SJCRH30 (cell line): ENCODE measurements at regions not wholly inside any gene's neighbourhood (a gene's known extent, or its start where the extent isn't known, plus 50 kb on each side); places are given as distances from the start of the nearest gene placed in this dataset.

Source experiments
- DNase-seq, 2 experiments: peaks; one replicate each; pipeline ENCODE4 v3.0.0-alpha.2; 2015 to 2020
- H3K27ac ChIP-seq: fragments of 250-450 bp; sonication (Bioruptor Pico); 2 replicates; pipeline ENCODE4 v1.5.1; 2020; ENCODE audit warnings: mild to moderate bottlenecking, moderate library complexity
- H3K27me3 ChIP-seq: fragments of 250-450 bp; sonication (Bioruptor Pico); 2 replicates; pipeline ENCODE4 v1.5.1; 2020; ENCODE audit warnings: mild to moderate bottlenecking, moderate library complexity
- H3K36me3 ChIP-seq: fragments of 250-450 bp; sonication (Bioruptor Pico); 2 replicates; pipeline ENCODE4 v1.5.1; 2020; ENCODE audit warnings: mild to moderate bottlenecking, moderate library complexity
- H3K4me1 ChIP-seq: fragments of 250-450 bp; sonication (Bioruptor Pico); 2 replicates; pipeline ENCODE4 v1.5.1; 2020; ENCODE audit warnings: mild to moderate bottlenecking, moderate library complexity
- H3K4me3 ChIP-seq: fragments of 250-450 bp; sonication (Bioruptor Pico); 2 replicates; pipeline ENCODE4 v1.5.1; 2020; ENCODE audit warnings: mild to moderate bottlenecking, moderate library complexity
- H3K9me3 ChIP-seq: fragments of 250-450 bp; sonication (Bioruptor Pico); replicated peaks from 2 replicates; pipeline ENCODE4 v1.5.1; 2020; ENCODE audit warnings: mild to moderate bottlenecking, moderate library complexity

GRCh38 chr18:56086176-56086575 lies 498.2 kb upstream of the TCF4 start:
- Histone ChIP-seq H3K4me1 (no peaks in the 10 kb centered on the region), H3K27ac (no peak overlapping the region), H3K27me3 (no peaks in the 10 kb centered on the region), H3K4me3 (no peak overlapping the region), H3K9me3 (no peaks in the 10 kb centered on the region), H3K36me3 (no peaks in the 10 kb centered on the region)
- no peak for DNase-seq

GRCh38 chr18:56085551-56085950 lies 497.6 kb upstream of the TCF4 start:
- no peaks in the 10 kb centered on the region for H3K4me1 ChIP-seq
- no peak overlapping the region for H3K4me3 ChIP-seq
- DNase-seq = no peak
- no peaks in the 10 kb centered on the region for H3K36me3 ChIP-seq
- no peaks in the 10 kb centered on the region for H3K9me3 ChIP-seq
- no peak overlapping the region for H3K27ac ChIP-seq
- no peaks in the 10 kb centered on the region for H3K27me3 ChIP-seq

- Histone ChIP-seq H3K36me3 (no peaks in the 10 kb centered on the region), H3K4me3 (no peak overlapping the region), H3K9me3 (no peaks in the 10 kb centered on the region), H3K27me3 (no peaks in the 10 kb centered on the region), H3K27ac (no peak overlapping the region), H3K4me1 (no peaks in the 10 kb centered on the region)
- DNase-seq = no peak
Observed at GRCh38 chr18:56083523-56084287, 495.7 kb upstream of the TCF4 start.

- Histone ChIP-seq H3K9me3 (no peaks in the 10 kb centered on the region), H3K36me3 (no peaks in the 10 kb centered on the region), H3K27ac (no peak overlapping the region), H3K4me1 (no peaks in the 10 kb centered on the region), H3K27me3 (no peaks in the 10 kb centered on the region), H3K4me3 (no peak overlapping the region)
- peak; percentile 35 to 62 for DNase-seq
Observed at GRCh38 chr18:56083097-56083521, 495.1 kb upstream of the TCF4 start.

- Histone ChIP-seq H3K27ac (no peak overlapping the region), H3K4me3 (no peak overlapping the region), H3K9me3 (no peaks in the 10 kb centered on the region), H3K36me3 (no peaks in the 10 kb centered on the region), H3K4me1 (no peaks in the 10 kb centered on the region), H3K27me3 (no peaks in the 10 kb centered on the region)
- DNase-seq = no peak
Observed at GRCh38 chr18:56076723-56077122, 488.7 kb upstream of the TCF4 start.

- DNase-seq = no peak
- Histone ChIP-seq H3K27ac (no peak overlapping the region), H3K36me3 (no peaks in the 10 kb centered on the region)
Observed at GRCh38 chr18:56068701-56069100, 480.7 kb upstream of the TCF4 start.

GRCh38 chr18:56067969-56068671 lies 480.1 kb upstream of the TCF4 start:
- Histone ChIP-seq H3K4me1 (no peaks in the 10 kb centered on the region), H3K4me3 (no peak overlapping the region), H3K27ac (no peak overlapping the region), H3K36me3 (no peaks in the 10 kb centered on the region), H3K27me3 (no peaks in the 10 kb centered on the region), H3K9me3 (no peaks in the 10 kb centered on the region)
- DNase-seq = peak; percentile 4 to 24

More at GRCh38 chr18:56068701-56069100, 480.7 kb upstream of the TCF4 start:
- H3K27me3 ChIP-seq = no peaks in the 10 kb centered on the region
- no peaks in the 10 kb centered on the region for H3K4me1 ChIP-seq
- no peak overlapping the region for H3K4me3 ChIP-seq
- no peaks in the 10 kb centered on the region for H3K9me3 ChIP-seq

- Histone ChIP-seq H3K9me3 (no peaks in the 10 kb centered on the region), H3K36me3 (no peaks in the 10 kb centered on the region), H3K4me1 (no peaks in the 10 kb centered on the region), H3K4me3 (no peak overlapping the region), H3K27me3 (no peaks in the 10 kb centered on the region), H3K27ac (no peak overlapping the region)
- no peak for DNase-seq
Observed at GRCh38 chr18:56067214-56067894, 479.4 kb upstream of the TCF4 start.

GRCh38 chr18:56066524-56067213 lies 478.7 kb upstream of the TCF4 start:
- Histone ChIP-seq H3K36me3 (no peaks in the 10 kb centered on the region), H3K4me3 (no peak overlapping the region), H3K9me3 (no peaks in the 10 kb centered on the region), H3K27me3 (no peaks in the 10 kb centered on the region), H3K4me1 (no peaks in the 10 kb centered on the region), H3K27ac (no peak overlapping the region)
- DNase-seq = no peak

- Histone ChIP-seq H3K36me3 (no peaks in the 10 kb centered on the region), H3K4me3 (no peak overlapping the region), H3K27me3 (no peaks in the 10 kb centered on the region), H3K4me1 (no peaks in the 10 kb centered on the region), H3K27ac (no peak overlapping the region), H3K9me3 (no peaks in the 10 kb centered on the region)
- DNase-seq = no peak
Observed at GRCh38 chr18:56065086-56065485, 477.1 kb upstream of the TCF4 start.

GRCh38 chr18:56062931-56063330 lies 474.9 kb upstream of the TCF4 start:
- no peak for DNase-seq
- Histone ChIP-seq H3K27ac (no peak overlapping the region), H3K9me3 (no peaks in the 10 kb centered on the region), H3K4me1 (no peaks in the 10 kb centered on the region), H3K4me3 (no peak overlapping the region), H3K27me3 (no peaks in the 10 kb centered on the region), H3K36me3 (no peaks in the 10 kb centered on the region)

- Histone ChIP-seq H3K4me3 (no peak overlapping the region), H3K4me1 (no peaks in the 10 kb centered on the region), H3K27me3 (no peaks in the 10 kb centered on the region), H3K9me3 (no peaks in the 10 kb centered on the region), H3K27ac (no peak overlapping the region), H3K36me3 (no peaks in the 10 kb centered on the region)
- no peak for DNase-seq
Observed at GRCh38 chr18:56060967-56061541, 473.1 kb upstream of the TCF4 start.

GRCh38 chr18:56052202-56052601 lies 464.2 kb upstream of the TCF4 start:
- DNase-seq = no peak
- Histone ChIP-seq H3K27ac (no peak overlapping the region), H3K27me3 (no peaks in the 10 kb centered on the region), H3K36me3 (no peaks in the 10 kb centered on the region), H3K9me3 (no peaks in the 10 kb centered on the region), H3K4me1 (no peaks in the 10 kb centered on the region), H3K4me3 (no peak overlapping the region)

GRCh38 chr18:56044239-56044638 lies 456.2 kb upstream of the TCF4 start:
- Histone ChIP-seq H3K4me3 (no peak overlapping the region), H3K27ac (no peak overlapping the region), H3K9me3 (no peaks in the 10 kb centered on the region), H3K36me3 (no peaks in the 10 kb centered on the region), H3K27me3 (no peaks in the 10 kb centered on the region), H3K4me1 (no peaks in the 10 kb centered on the region)
- DNase-seq = no peak
